H9 (cell line): ENCODE measurements at regions not wholly inside any gene's neighbourhood (a gene's known extent, or its start where the extent isn't known, plus 50 kb on each side); places are given as distances from the start of the nearest gene placed in this dataset.

ENCODE experiments used
- DNase-seq: peaks from one replicate; pipeline ENCODE4 v3.0.0-alpha.2; 2017
- H2AFZ ChIP-seq: one replicate; pipeline ENCODE4 v1.6.1; 2013; ENCODE audit warnings: mild to moderate bottlenecking, low read length, control low read depth, moderate library complexity
- H2AK5ac ChIP-seq: 2 replicates; pipeline ENCODE4 v1.6.1; 2013; ENCODE audit warnings: low read length, control low read depth, mixed read lengths; ENCODE audit not compliant: insufficient read length
- H2BK120ac ChIP-seq: one replicate; pipeline ENCODE4 v1.6.1; 2013; ENCODE audit warnings: low read depth, mild to moderate bottlenecking, low read length, control low read depth, inconsistent platforms; ENCODE audit not compliant: poor library complexity, severe bottlenecking
- H2BK12ac ChIP-seq: 2 replicates; pipeline ENCODE4 v1.6.1; 2013; ENCODE audit warnings: low read length, control low read depth, mixed read lengths, low read depth; ENCODE audit not compliant: insufficient read length
- H2BK15ac ChIP-seq: 2 replicates; pipeline ENCODE4 v1.6.1; 2013; ENCODE audit warnings: low read depth, low read length, control low read depth
- H2BK20ac ChIP-seq: one replicate; pipeline ENCODE4 v1.6.1; 2013; ENCODE audit warnings: low read depth, mild to moderate bottlenecking, low read length, control low read depth, inconsistent platforms; ENCODE audit not compliant: poor library complexity, severe bottlenecking
- H2BK5ac ChIP-seq: 2 replicates; pipeline ENCODE4 v1.6.1; 2013; ENCODE audit warnings: low read length, control low read depth, mixed read lengths; ENCODE audit not compliant: insufficient read length
- H3K14ac ChIP-seq: 2 replicates; pipeline ENCODE4 v1.6.1; 2013; ENCODE audit warnings: low read length, control low read depth; ENCODE audit not compliant: insufficient read depth
- H3K18ac ChIP-seq: 2 replicates; pipeline ENCODE4 v1.6.1; 2013; ENCODE audit warnings: low read depth, mild to moderate bottlenecking, mixed read lengths, low read length, control low read depth; ENCODE audit not compliant: insufficient read length
- H3K23ac ChIP-seq: 2 replicates; pipeline ENCODE4 v1.6.1; 2013; ENCODE audit warnings: low read length, control low read depth, mixed read lengths, low read depth; ENCODE audit not compliant: insufficient read length
- H3K23me2 ChIP-seq: 2 replicates; pipeline ENCODE4 v1.6.1; 2013; ENCODE audit warnings: low read depth, mild to moderate bottlenecking, mixed read lengths, low read length, control low read depth; ENCODE audit not compliant: insufficient read length, poor library complexity, severe bottlenecking
- H3K27ac ChIP-seq: 2 replicates; pipeline ENCODE4 v1.5.1; 2013; ENCODE audit warnings: low read length, control low read depth, mixed read lengths, low read depth; ENCODE audit not compliant: insufficient read length
- H3K27me3 ChIP-seq: 2 replicates; pipeline ENCODE4 v1.6.1; 2013; ENCODE audit warnings: low read length, control low read depth, inconsistent platforms; ENCODE audit not compliant: insufficient read depth
- H3K4ac ChIP-seq: 2 replicates; pipeline ENCODE4 v1.6.1; 2013; ENCODE audit warnings: low read depth, mild to moderate bottlenecking, control low read depth, inconsistent platforms, low read length, moderate library complexity
- H3K4me1 ChIP-seq: 2 replicates; pipeline ENCODE4 v1.6.1; 2013; ENCODE audit warnings: low read length, control low read depth, inconsistent platforms; ENCODE audit not compliant: insufficient read depth
- H3K4me2 ChIP-seq: 2 replicates; pipeline ENCODE4 v1.6.1; 2013; ENCODE audit warnings: low read length, control low read depth, mixed read lengths; ENCODE audit not compliant: insufficient read length, insufficient read depth
- H3K56ac ChIP-seq: 2 replicates; pipeline ENCODE4 v1.6.1; 2013; ENCODE audit warnings: low read depth, mild to moderate bottlenecking, mixed read lengths, low read length, control low read depth; ENCODE audit not compliant: insufficient read length
- H3K79me1 ChIP-seq: 2 replicates; pipeline ENCODE4 v1.6.1; 2013; ENCODE audit warnings: low read depth, mild to moderate bottlenecking, moderate library complexity, low read length, control low read depth, inconsistent platforms; ENCODE audit not compliant: insufficient read depth, poor library complexity, severe bottlenecking
- H3K79me2 ChIP-seq: 2 replicates; pipeline ENCODE4 v1.6.1; 2013; ENCODE audit warnings: low read length, control low read depth, inconsistent platforms; ENCODE audit not compliant: insufficient read depth
- H3K9ac ChIP-seq: 2 replicates; pipeline ENCODE4 v1.6.1; 2013; ENCODE audit warnings: low read length, control low read depth, mixed read lengths; ENCODE audit not compliant: insufficient read length; ENCODE audit errors: extremely low read depth
- H3K9me3 ChIP-seq: one replicate; pipeline ENCODE4 v1.6.1; 2013; ENCODE audit warnings: low read depth, low read length, inconsistent platforms; ENCODE audit not compliant: control insufficient read depth
- H3T11ph ChIP-seq: one replicate; pipeline ENCODE4 v1.6.1; 2013; ENCODE audit warnings: mild to moderate bottlenecking, low read length, control low read depth, inconsistent platforms
- H4K20me1 ChIP-seq: one replicate; pipeline ENCODE4 v1.6.1; 2013; ENCODE audit not compliant: control insufficient read depth, insufficient read length, insufficient read depth
- H4K5ac ChIP-seq: 2 replicates; pipeline ENCODE4 v1.6.1; 2013; ENCODE audit warnings: low read depth, mild to moderate bottlenecking, mixed read lengths, low read length, control low read depth; ENCODE audit not compliant: insufficient read length
- H4K8ac ChIP-seq: replicated peaks from 2 replicates; pipeline ENCODE4 v1.6.1; 2013; ENCODE audit warnings: low read length, control low read depth, mixed read lengths, low read depth; ENCODE audit not compliant: insufficient read length
- H4K91ac ChIP-seq: 2 replicates; pipeline ENCODE4 v1.6.1; 2013; ENCODE audit warnings: low read depth, mild to moderate bottlenecking, moderate library complexity, mixed read lengths, low read length, control low read depth; ENCODE audit not compliant: insufficient read length
- H3K27ac Mint-ChIP-seq, 3 experiments: 2 replicates in 2 of 3; 3 replicates in 1 of 3; pipeline ENCODE4 v1.8.0; 2020 to 2021; ENCODE audit warnings: mixed read lengths in 3 of 3, mild to moderate bottlenecking in 1 of 3, moderate library complexity in 1 of 3
- H3K27me3 Mint-ChIP-seq: 2 replicates; pipeline ENCODE4 v1.8.0; 2021; ENCODE audit warnings: low read depth, mild to moderate bottlenecking, moderate library complexity, mixed read lengths
- H3K36me3 Mint-ChIP-seq, 3 experiments: 2 replicates in 2 of 3; 3 replicates in 1 of 3; pipeline ENCODE4 v1.8.0; 2020 to 2021; ENCODE audit warnings: low read depth in 3 of 3, mixed read lengths in 3 of 3; ENCODE audit not compliant: insufficient read depth in 1 of 3
- H3K4me1 Mint-ChIP-seq, 2 experiments: 2 replicates each; pipeline ENCODE4 v1.8.0; 2020; ENCODE audit warnings: mixed read lengths in 2 of 2
- H3K4me3 Mint-ChIP-seq, 2 experiments: 2 replicates in 1 of 2; 3 replicates in 1 of 2; pipeline ENCODE4 v1.8.0; 2020 to 2021; ENCODE audit warnings: mild to moderate bottlenecking in 2 of 2, mixed read lengths in 2 of 2, moderate library complexity in 1 of 2
- H3K9me3 Mint-ChIP-seq, 2 experiments: 2 replicates in 1 of 2; 3 replicates in 1 of 2; pipeline ENCODE4 v1.8.0; 2020; ENCODE audit warnings: mild to moderate bottlenecking in 2 of 2, mixed read lengths in 2 of 2, moderate library complexity in 1 of 2
- CTCF ChIP-seq: fragments of 200-600 bp; sonication (generic); conservative IDR thresholded peaks from 3 replicates; pipeline ENCODE4 v1.8.0; 2021; ENCODE audit warnings: antibody characterized with exemption, mild to moderate bottlenecking

DNA sequence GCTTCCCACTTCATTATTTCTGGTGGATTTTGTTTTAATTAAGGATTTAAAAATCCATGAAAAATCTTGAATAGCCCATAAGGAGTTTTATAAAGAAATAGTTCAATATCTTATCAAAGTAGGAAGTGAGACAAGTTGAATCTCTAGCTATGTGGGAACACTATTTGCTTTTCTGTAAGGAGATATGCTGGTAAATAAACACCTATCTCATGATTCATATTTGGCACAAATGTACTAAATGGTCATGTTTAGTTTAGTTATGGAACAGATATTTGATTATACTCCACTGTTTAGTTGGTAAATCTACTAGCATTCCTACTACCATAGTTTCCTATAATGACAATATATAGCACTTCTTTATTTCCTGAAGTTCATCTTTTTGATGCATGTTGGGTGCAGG lies 239.9 kb upstream of the CEP162 start:
- Histone ChIP-seq H3T11ph (no peak overlapping the region), H2BK12ac (no peak overlapping the region), H2BK5ac (no peak overlapping the region), H2BK20ac (no peak overlapping the region), H3K4me2 (no peak overlapping the region), H3K14ac (no peak overlapping the region), H2AFZ (no peak overlapping the region), H4K20me1 (no peaks in the 10 kb centered on the region), H3K9ac (no peak overlapping the region), H3K79me2 (no peaks in the 10 kb centered on the region), H2BK120ac (no peak overlapping the region), H3K4me1 (no peaks in the 10 kb centered on the region), H3K23ac (no peak overlapping the region), H4K5ac (no peak overlapping the region), H3K79me1 (no peaks in the 10 kb centered on the region), H3K27me3 (no peaks in the 10 kb centered on the region), H4K8ac (no peak overlapping the region), H3K18ac (no peak overlapping the region), H2AK5ac (no peak overlapping the region), H3K4ac (no peak overlapping the region), H3K23me2 (no peaks in the 10 kb centered on the region), H4K91ac (no peak overlapping the region), H2BK15ac (no peak overlapping the region), H3K27ac (no peak overlapping the region), H3K56ac (no peak overlapping the region), H3K9me3 (no peaks in the 10 kb centered on the region)
- DNase-seq, result no peak
- no peak for TF ChIP-seq CTCF
- Mint-ChIP-seq H3K9me3 (no peaks in the 10 kb centered on the region), H3K4me3 (no peak overlapping the region), H3K4me1 (no peaks in the 10 kb centered on the region), H3K27ac (no peak overlapping the region), H3K36me3 (no peaks in the 10 kb centered on the region), H3K27me3 (no peaks in the 10 kb centered on the region)
